Lower leg skin (tissue), 4 donors: ENCODE measurements at regions not wholly inside any gene's neighbourhood (a gene's known extent, or its start where the extent isn't known, plus 50 kb on each side); places are given as distances from the start of the nearest gene placed in this dataset.

Experiments used
- DNase-seq, 2 donors: peaks; one replicate each; pipeline ENCODE4 v3.0.0-alpha.2; 2019; ENCODE audit warnings: low spot score in 2 of 2
- H3K4me3 ChIP-seq: fragments of 200-600 bp; sonication (generic); 2 replicates; pipeline ENCODE4 v1.5.1; 2017; ENCODE audit warnings: mild to moderate bottlenecking, low read depth; ENCODE audit not compliant: poor library complexity, severe bottlenecking
- CTCF ChIP-seq, 3 donors: fragments of 450-650 bp; IDR thresholded peaks; one replicate each; pipeline ENCODE4 v1.5.1; 2016; ENCODE audit warnings: antibody characterized with exemption in 3 of 3, mild to moderate bottlenecking in 3 of 3, moderate library complexity in 2 of 3
- POLR2A ChIP-seq, 2 donors: fragments of 450-650 bp; IDR thresholded peaks; one replicate each; pipeline ENCODE4 v1.6.1; 2016 to 2017; ENCODE audit warnings: antibody characterized with exemption in 2 of 2, mild to moderate bottlenecking in 1 of 2, moderate library complexity in 1 of 2
- WGBS, 2 donors: methylation state at CpG; one replicate each; pipeline ENCODE4 v1.1.5; 2018; 5-methylcytosine and 5-hydroxymethylcytosine counted together
- intact Hi-C: fragments of 100-400 bp; cut with DNase I; formaldehyde crosslinking; loops from one replicate; pipeline ENCODE4 v1.15.0; 2023; ENCODE audit warnings: low total_unique reads

DNA sequence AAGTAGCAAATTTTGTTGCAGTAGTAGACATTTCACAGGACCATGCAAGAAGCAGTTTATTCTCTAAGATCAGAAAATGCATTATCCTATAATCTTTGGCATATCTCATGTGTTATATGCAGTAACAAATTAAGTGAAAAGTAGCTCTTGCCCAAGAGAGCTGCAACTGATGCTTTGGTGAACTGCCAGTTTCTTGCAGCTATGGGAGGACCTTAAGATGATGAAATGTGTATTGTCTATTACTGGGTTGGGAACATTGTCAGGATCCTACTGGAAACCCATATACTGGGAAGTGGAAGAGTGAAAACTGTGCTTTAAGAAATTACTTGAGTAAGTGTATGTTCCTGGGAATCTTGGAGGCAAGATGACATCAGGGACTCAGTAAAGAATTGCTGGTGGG is 238.8 kb downstream of the DACT1 start:
- intact Hi-C loops = no loop called here
- no peak overlapping the region for H3K4me3 ChIP-seq
- TF ChIP-seq POLR2A (IDR thresholded peaks at IDR 0.05) (no peak), CTCF (IDR thresholded peaks at IDR 0.05) (no peak)
- DNase-seq = no peak

DNA sequence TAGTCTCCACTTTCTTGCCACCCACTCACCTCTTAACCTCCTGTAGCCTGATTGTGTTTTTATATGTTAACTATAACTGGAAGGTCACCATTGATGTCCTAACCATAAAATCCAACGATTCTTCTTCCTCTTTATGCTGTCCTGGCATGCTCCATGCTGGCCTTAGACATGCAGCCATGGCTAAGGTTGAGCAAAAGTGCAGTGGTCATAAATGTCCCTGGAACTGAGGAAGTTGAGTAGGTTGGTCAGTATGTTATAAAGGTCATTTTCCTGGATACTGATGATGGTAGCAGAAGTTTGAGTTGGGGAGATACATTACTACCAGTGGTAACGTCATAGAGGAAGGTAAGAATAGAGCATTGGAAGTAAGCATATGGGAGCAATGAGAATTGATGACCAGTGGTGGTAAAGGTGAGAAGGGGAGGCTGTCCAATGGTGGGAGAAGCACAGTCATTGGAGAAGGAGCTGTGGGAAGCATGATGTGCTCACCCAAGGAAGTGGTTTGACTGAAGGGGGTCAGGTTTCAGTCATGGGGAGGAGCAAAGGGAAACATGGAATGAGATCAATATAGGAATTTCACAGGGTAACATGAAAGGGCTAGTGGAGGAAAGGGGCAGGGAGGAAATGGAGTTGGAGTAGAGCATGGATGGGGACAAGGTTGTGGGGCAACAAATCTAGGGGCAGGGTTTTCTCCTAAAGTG is 240.8 kb downstream of the DACT1 start:
- no peak for TF ChIP-seq CTCF (IDR thresholded peaks at IDR 0.05)
- no peak for TF ChIP-seq POLR2A (IDR thresholded peaks at IDR 0.05)
- H3K4me3 ChIP-seq = no peak overlapping the region
- DNase-seq = no peak
- WGBS, 2 donors = 79 to 88% methylated on average over 2 of the region's 2 CpGs
- intact Hi-C loops = no loop called here

DNA sequence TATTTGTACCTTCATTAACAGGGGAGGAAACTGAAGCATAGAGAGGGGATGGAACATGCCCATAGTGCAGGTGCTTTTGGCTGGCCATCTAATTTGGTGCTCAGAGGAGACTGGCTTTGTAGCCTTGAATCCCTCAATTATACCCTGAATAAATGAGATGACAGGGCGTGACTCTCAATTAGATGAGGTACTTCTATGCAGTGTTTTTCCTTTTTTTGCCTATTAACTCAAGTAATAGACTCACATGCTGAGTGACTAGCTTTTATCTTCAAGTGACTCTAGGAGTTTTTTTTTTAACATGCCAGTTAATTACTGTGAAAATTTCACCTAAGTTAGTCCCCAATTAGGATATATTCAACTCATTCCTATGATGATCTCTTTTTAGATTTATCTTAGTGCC is 243.7 kb downstream of the DACT1 start:
- TF ChIP-seq POLR2A (IDR thresholded peaks at IDR 0.05) (no peak), CTCF (IDR thresholded peaks at IDR 0.05) (no peak)

DNA sequence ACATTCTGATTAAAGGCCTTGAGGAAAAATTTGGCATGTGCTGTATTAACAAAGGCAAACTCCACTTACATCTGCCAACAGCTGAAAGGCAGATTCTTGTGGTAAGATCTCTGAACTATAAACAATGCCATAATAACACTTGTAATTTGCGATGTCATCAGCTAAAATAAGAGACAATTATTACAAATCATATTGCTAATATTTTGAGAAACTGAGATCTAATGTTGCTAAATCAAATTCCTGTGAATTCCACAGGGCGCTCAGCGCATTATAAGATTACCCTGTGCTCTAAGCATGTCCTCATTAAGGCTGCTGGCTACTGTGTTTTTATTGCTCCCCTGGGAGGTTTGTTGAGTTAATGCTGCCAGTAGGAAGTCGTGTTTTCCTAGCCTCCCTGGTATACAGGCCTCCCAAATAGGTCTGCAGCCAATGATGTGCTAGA is 244.8 kb downstream of the DACT1 start:
- no peak overlapping the region for H3K4me3 ChIP-seq
- no peak for TF ChIP-seq CTCF (IDR thresholded peaks at IDR 0.05)
- TF ChIP-seq POLR2A (IDR thresholded peaks at IDR 0.05) = no peak
- DNase-seq = no peak
- WGBS, 2 donors = 31 to 39% methylated on average over 4 of the region's 4 CpGs
- intact Hi-C loops = no loop called here

More for the DNA sequence above, 243.7 kb downstream of the DACT1 start:
- DNase-seq = no peak
- 86 to 93% methylated on average over 1 of the region's 1 CpG for WGBS, 2 donors
- H3K4me3 ChIP-seq = no peak overlapping the region
- intact Hi-C loops = no loop called here

DNA sequence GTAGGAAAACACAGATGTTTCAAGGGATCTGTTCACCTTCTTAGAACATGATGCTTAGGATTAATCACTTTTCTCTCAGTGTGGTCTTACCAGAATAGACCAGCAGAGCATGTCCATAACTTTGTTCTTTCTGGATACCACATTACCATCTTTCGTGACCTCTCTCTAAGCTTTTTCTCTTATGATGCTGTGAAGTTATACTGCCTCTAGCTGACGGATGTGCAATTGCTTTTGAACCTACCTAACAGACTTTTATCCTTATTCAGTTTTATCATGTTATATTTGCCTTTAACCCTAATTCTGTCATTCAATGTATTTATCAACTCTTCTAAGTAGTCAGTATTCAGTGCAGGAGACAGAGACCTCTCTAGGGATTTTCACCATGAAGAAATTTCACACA is 246.7 kb downstream of the DACT1 start:
- WGBS, 2 donors = 78 to 82% methylated on average over 2 of the region's 2 CpGs
- intact Hi-C loops = no loop called here
- H3K4me3 ChIP-seq = no peak overlapping the region
- TF ChIP-seq CTCF (IDR thresholded peaks at IDR 0.05) = no peak
- no peak for TF ChIP-seq POLR2A (IDR thresholded peaks at IDR 0.05)
- no peak for DNase-seq

GRCh38 chr14:58887931-58888330 is 250.2 kb downstream of the DACT1 start:
- no peak for TF ChIP-seq CTCF (IDR thresholded peaks at IDR 0.05)
- TF ChIP-seq POLR2A (IDR thresholded peaks at IDR 0.05) = no peak
- DNase-seq = no peak
- no peak overlapping the region for H3K4me3 ChIP-seq
- 71 to 78% methylated on average over 2 of the region's 2 CpGs for WGBS, 2 donors
- intact Hi-C loops = no loop called here
